CD4-positive, alpha-beta memory T cell (primary cell): ENCODE measurements at regions not wholly inside any gene's neighbourhood (a gene's known extent, or its start where the extent isn't known, plus 50 kb on each side); places are given as distances from the start of the nearest gene placed in this dataset.

Experiments used
- CTCF ChIA-PET: fragments of 350-600 bp; sonication (Branson Sonifier 250); formaldehyde crosslinking; loops from one replicate; lab custom pipeline; 2021; ENCODE audit warnings: inconsistent platforms; ENCODE audit not compliant: partially characterized antibody; lab: Charles Lee
- POLR2A ChIA-PET: fragments of 350-600 bp; sonication (Branson Sonifier 250); formaldehyde crosslinking; loops from one replicate; lab custom pipeline; 2021; ENCODE audit not compliant: partially characterized antibody; lab: Charles Lee
- DNase-seq, 5 donors: peaks; one replicate each; pipeline versions ENCODE4 v3.0.0 to v3.0.0-alpha.2; 2020 to 2022; ENCODE audit warnings: mixed read lengths in 1 of 5
- H3K27ac ChIP-seq: one replicate; pipeline ENCODE4 v1.7.0; 2013; ENCODE audit warnings: low read depth, low read length
- H3K27me3 ChIP-seq: 2 replicates; pipeline ENCODE4 v1.7.0; 2013; ENCODE audit warnings: mild to moderate bottlenecking, low read length, moderate library complexity; ENCODE audit not compliant: insufficient read depth
- H3K36me3 ChIP-seq: 2 replicates; pipeline ENCODE4 v1.7.0; 2013; ENCODE audit warnings: mild to moderate bottlenecking, low read length, moderate library complexity; ENCODE audit not compliant: insufficient read depth
- H3K4me1 ChIP-seq: 2 replicates; pipeline ENCODE4 v1.7.0; 2013; ENCODE audit warnings: mild to moderate bottlenecking, low read length, moderate library complexity; ENCODE audit not compliant: insufficient read depth
- H3K4me3 ChIP-seq, 2 donors: one replicate each; pipeline ENCODE4 v1.7.0; 2013; ENCODE audit warnings: low read length in 2 of 2, mild to moderate bottlenecking in 1 of 2
- H3K9me3 ChIP-seq, 2 donors: one replicate each; pipeline ENCODE4 v1.7.0; 2013; ENCODE audit warnings: low read length in 2 of 2, control low read depth in 1 of 2; ENCODE audit not compliant: control insufficient read depth in 1 of 2
- H3K27ac Mint-ChIP-seq, 7 donors: one replicate each; pipeline ENCODE4 v1.8.0; 2020 to 2021; ENCODE audit warnings: mixed read lengths in 7 of 7, mild to moderate bottlenecking in 6 of 7, inconsistent platforms in 3 of 7, moderate library complexity in 3 of 7
- H3K27me3 Mint-ChIP-seq, 2 donors: one replicate each; pipeline ENCODE4 v1.8.0; 2020 to 2021; ENCODE audit warnings: mixed read lengths in 2 of 2
- H3K36me3 Mint-ChIP-seq, 2 donors: one replicate each; pipeline ENCODE4 v1.8.0; 2020 to 2021; ENCODE audit warnings: mixed read lengths in 2 of 2, inconsistent platforms in 1 of 2, mild to moderate bottlenecking in 1 of 2
- H3K4me1 Mint-ChIP-seq, 4 donors: one replicate each; pipeline ENCODE4 v1.8.0; 2020 to 2021; ENCODE audit warnings: mixed read lengths in 4 of 4, mild to moderate bottlenecking in 1 of 4
- H3K4me3 Mint-ChIP-seq, 8 donors: one replicate each; pipeline ENCODE4 v1.8.0; 2020 to 2021; ENCODE audit warnings: mixed read lengths in 8 of 8, mild to moderate bottlenecking in 7 of 8, moderate library complexity in 6 of 8, inconsistent platforms in 3 of 8
- H3K9me3 Mint-ChIP-seq, 8 donors: one replicate each; pipeline ENCODE4 v1.8.0; 2020 to 2021; ENCODE audit warnings: mixed read lengths in 8 of 8, mild to moderate bottlenecking in 5 of 8, inconsistent platforms in 3 of 8, moderate library complexity in 1 of 8
- intact Hi-C: fragments of 100-400 bp; cut with micrococcal nuclease; formaldehyde crosslinking; loops from one replicate; pipeline ENCODE4 v1.15.1; 2023

GRCh38 chr3:66140106-66140505 is 80.7 kb upstream of the SLC25A26 start:
- Mint-ChIP-seq H3K9me3 (peaks cover 0 to 1% (median 0%) of the 10 kb centered on the region in 8 donors), H3K4me3 (no peak overlapping the region), H3K4me1 (no peaks in the 10 kb centered on the region), H3K27me3 (peaks cover 0 to 1% of the 10 kb centered on the region in 2 donors), H3K27ac (no peak overlapping the region), H3K36me3 (no peaks in the 10 kb centered on the region)
- DNase-seq, result no peak
- Histone ChIP-seq H3K4me1 (no peaks in the 10 kb centered on the region), H3K9me3 (no peaks in the 10 kb centered on the region), H3K36me3 (no peaks in the 10 kb centered on the region), H3K27ac (no peak overlapping the region), H3K27me3 (no peaks in the 10 kb centered on the region), H3K4me3 (no peak overlapping the region)
- intact Hi-C loops, result no loop called here
- CTCF ChIA-PET, result no interaction called here
- POLR2A ChIA-PET, result no interaction called here

- no peak for DNase-seq
- H3K36me3 Mint-ChIP-seq, result no peaks in the 10 kb centered on the region
- Histone ChIP-seq H3K9me3 (no peaks in the 10 kb centered on the region), H3K36me3 (no peaks in the 10 kb centered on the region), H3K27me3 (no peaks in the 10 kb centered on the region), H3K4me1 (no peaks in the 10 kb centered on the region), H3K27ac (no peak overlapping the region), H3K4me3 (no peak overlapping the region)
- H3K27ac Mint-ChIP-seq, result no peak overlapping the region
- no peaks in the 10 kb centered on the region for H3K4me1 Mint-ChIP-seq
- H3K4me3 Mint-ChIP-seq, result no peak overlapping the region
- peaks cover 0 to 1% of the 10 kb centered on the region in 2 donors for H3K27me3 Mint-ChIP-seq
- H3K9me3 Mint-ChIP-seq, result peaks cover 0 to 1% (median 0%) of the 10 kb centered on the region in 8 donors
- ChIA-PET POLR2A (no interaction called here), CTCF (interaction anchor here (0.6 kb wide), 1 partner anchor 10 kb away, joined by 4 read pairs; no protein-coding TSS in a partner anchor)
- intact Hi-C loops, result no loop called here
Observed at GRCh38 chr3:66139415-66139814, 81.4 kb upstream of the SLC25A26 start.

GRCh38 chr3:66138336-66139313 is 82.2 kb upstream of the SLC25A26 start:
- Mint-ChIP-seq H3K27ac (no peak overlapping the region), H3K27me3 (peaks cover 0 to 2% of the 10 kb centered on the region in 2 donors), H3K4me3 (no peak overlapping the region), H3K4me1 (no peaks in the 10 kb centered on the region), H3K36me3 (no peaks in the 10 kb centered on the region), H3K9me3 (peaks cover 0 to 1% (median 0%) of the 10 kb centered on the region in 8 donors)
- ChIA-PET POLR2A (no interaction called here), CTCF (interaction anchor here (0.6 kb wide), 1 partner anchor 9 kb away, joined by 4 read pairs; no protein-coding TSS in a partner anchor)
- Histone ChIP-seq H3K27ac (no peak overlapping the region), H3K4me1 (no peaks in the 10 kb centered on the region), H3K36me3 (no peaks in the 10 kb centered on the region), H3K27me3 (no peaks in the 10 kb centered on the region), H3K4me3 (no peak overlapping the region), H3K9me3 (no peaks in the 10 kb centered on the region)
- DNase-seq, result no peak
- intact Hi-C loops, result no loop called here

GRCh38 chr3:66136597-66136996 is 84.2 kb upstream of the SLC25A26 start:
- no peak overlapping the region for H3K27ac Mint-ChIP-seq
- POLR2A ChIA-PET, result no interaction called here
- Histone ChIP-seq H3K27me3 (no peaks in the 10 kb centered on the region), H3K4me1 (no peaks in the 10 kb centered on the region), H3K36me3 (no peaks in the 10 kb centered on the region), H3K27ac (no peak overlapping the region), H3K4me3 (no peak overlapping the region), H3K9me3 (no peaks in the 10 kb centered on the region)
- no peak for DNase-seq
- CTCF ChIA-PET, result no interaction called here
- peaks cover 0 to 1% of the 10 kb centered on the region in 2 donors for H3K27me3 Mint-ChIP-seq
- no peak overlapping the region for H3K4me3 Mint-ChIP-seq
- no peaks in the 10 kb centered on the region for H3K4me1 Mint-ChIP-seq
- intact Hi-C loops, result no loop called here
- H3K36me3 Mint-ChIP-seq, result no peaks in the 10 kb centered on the region
- H3K9me3 Mint-ChIP-seq, result no peaks in the 10 kb centered on the region

- Mint-ChIP-seq H3K4me3 (no peak overlapping the region), H3K9me3 (peaks cover 0 to 2% (median 0%) of the 10 kb centered on the region in 8 donors), H3K27me3 (peaks cover 0 to 1% of the 10 kb centered on the region in 2 donors), H3K27ac (no peak overlapping the region), H3K4me1 (no peaks in the 10 kb centered on the region), H3K36me3 (no peaks in the 10 kb centered on the region)
- H3K27ac ChIP-seq, result no peak overlapping the region
- DNase-seq, result no peak
- H3K4me3 ChIP-seq, result no peak overlapping the region
- intact Hi-C loops, result no loop called here
- no peaks in the 10 kb centered on the region for H3K36me3 ChIP-seq
- ChIA-PET POLR2A (no interaction called here), CTCF (no interaction called here)
- H3K9me3 ChIP-seq, result no peaks in the 10 kb centered on the region
- no peaks in the 10 kb centered on the region for H3K27me3 ChIP-seq
- no peaks in the 10 kb centered on the region for H3K4me1 ChIP-seq
Observed at GRCh38 chr3:66133853-66134445, 86.9 kb upstream of the SLC25A26 start.

GRCh38 chr3:66133050-66133757 is 87.6 kb upstream of the SLC25A26 start:
- POLR2A ChIA-PET, result no interaction called here

GRCh38 chr3:66128623-66129022 is 89.9 kb upstream of the MAGI1 start:
- intact Hi-C loops, result no loop called here
- DNase-seq, result no peak
- no peaks in the 10 kb centered on the region for H3K4me1 ChIP-seq
- no peaks in the 10 kb centered on the region for H3K4me1 Mint-ChIP-seq
- H3K9me3 Mint-ChIP-seq, result peaks cover 0 to 2% (median 0%) of the 10 kb centered on the region in 8 donors
- no peaks in the 10 kb centered on the region for H3K36me3 ChIP-seq
- no peak overlapping the region for H3K27ac ChIP-seq
- ChIA-PET CTCF (no interaction called here), POLR2A (no interaction called here)
- peaks cover 0 to 2% of the 10 kb centered on the region in 2 donors for H3K27me3 Mint-ChIP-seq
- H3K4me3 ChIP-seq, result no peak overlapping the region
- no peaks in the 10 kb centered on the region for H3K9me3 ChIP-seq
- no peaks in the 10 kb centered on the region for H3K27me3 ChIP-seq
- no peak overlapping the region for H3K27ac Mint-ChIP-seq
- H3K36me3 Mint-ChIP-seq, result no peaks in the 10 kb centered on the region
- no peak overlapping the region for H3K4me3 Mint-ChIP-seq

More at GRCh38 chr3:66133050-66133757, 87.6 kb upstream of the SLC25A26 start:
- peaks cover 0 to 1% of the 10 kb centered on the region in 2 donors for H3K27me3 Mint-ChIP-seq
- DNase-seq, result no peak
- H3K9me3 ChIP-seq, result no peaks in the 10 kb centered on the region
- H3K4me1 Mint-ChIP-seq, result no peaks in the 10 kb centered on the region
- H3K27me3 ChIP-seq, result no peaks in the 10 kb centered on the region
- intact Hi-C loops, result no loop called here
- H3K4me3 ChIP-seq, result no peak overlapping the region
- CTCF ChIA-PET, result no interaction called here
- H3K9me3 Mint-ChIP-seq, result peaks cover 0 to 2% (median 0%) of the 10 kb centered on the region in 8 donors
- H3K27ac Mint-ChIP-seq, result no peak overlapping the region
- H3K27ac ChIP-seq, result no peak overlapping the region
- H3K4me1 ChIP-seq, result no peaks in the 10 kb centered on the region
- no peaks in the 10 kb centered on the region for H3K36me3 ChIP-seq
- no peaks in the 10 kb centered on the region for H3K36me3 Mint-ChIP-seq
- H3K4me3 Mint-ChIP-seq, result no peak overlapping the region
